Activated CD4-positive, alpha-beta T cell treated with anti-CD3 and anti-CD28 coated beads for 36 hours (primary cell): ENCODE measurements at regions not wholly inside any gene's neighbourhood (a gene's known extent, or its start where the extent isn't known, plus 50 kb on each side); places are given as distances from the start of the nearest gene placed in this dataset.
"Not testable (repeated sequence)": the region's sequence is repeated elsewhere in the genome, so short reads cannot be mapped to it uniquely, and the experiment has no call there.

Source experiments
- ATAC-seq: fragments of 200-7000 bp; cut with Tn5 transposase; one replicate; pipeline ENCODE4 v1.10.0; 2021; ENCODE audit warnings: mild to moderate bottlenecking, moderate library complexity
- CTCF ChIA-PET: fragments of 350-600 bp; sonication (Branson Sonifier 250); formaldehyde crosslinking; loops from one replicate; lab custom pipeline; 2021; ENCODE audit warnings: antibody characterized with exemption; lab: Charles Lee
- POLR2A ChIA-PET: fragments of 350-600 bp; sonication (Branson Sonifier 250); formaldehyde crosslinking; loops from one replicate; lab custom pipeline; 2021; ENCODE audit warnings: antibody characterized with exemption, inconsistent platforms; lab: Charles Lee
- DNase-seq: peaks from one replicate; pipeline ENCODE4 v3.0.0-alpha.2; 2020
- H3K27ac Mint-ChIP-seq: one replicate; pipeline ENCODE4 v1.8.0; 2021; ENCODE audit warnings: mixed read lengths
- H3K27me3 Mint-ChIP-seq: one replicate; pipeline ENCODE4 v1.8.0; 2021; ENCODE audit warnings: mixed read lengths
- H3K36me3 Mint-ChIP-seq: one replicate; pipeline ENCODE4 v1.8.0; 2021; ENCODE audit warnings: low read depth, mixed read lengths
- H3K4me1 Mint-ChIP-seq: one replicate; pipeline ENCODE4 v1.8.0; 2021; ENCODE audit warnings: mixed read lengths
- H3K4me3 Mint-ChIP-seq: one replicate; pipeline ENCODE4 v1.8.0; 2021; ENCODE audit warnings: mild to moderate bottlenecking, moderate library complexity, mixed read lengths
- H3K9me3 Mint-ChIP-seq: one replicate; pipeline ENCODE4 v1.8.0; 2021; ENCODE audit warnings: low read depth, mixed read lengths
- intact Hi-C, 2 experiments: fragments of 100-400 bp; cut with DNase I in 1 of 2; cut with micrococcal nuclease in 1 of 2; formaldehyde crosslinking; loops; one replicate each; pipeline versions ENCODE4 v1.14.2 to v1.15.1; 2022 to 2024; cut with DNase I, micrococcal nuclease

- Mint-ChIP-seq H3K36me3 (no peaks in the 10 kb centered on the region), H3K27ac (no peak overlapping the region), H3K4me1 (peaks cover 25% of the 10 kb centered on the region), H3K27me3 (no peaks in the 10 kb centered on the region), H3K4me3 (no peak overlapping the region), H3K9me3 (peaks cover 5% of the 10 kb centered on the region)
- CTCF ChIA-PET, result no interaction called here
- intact Hi-C loops, result loop anchor here in 1 of 2 experiments (5.0 kb wide), 3 partner anchors 72 to 212 kb away; no protein-coding TSS in a partner anchor
- POLR2A ChIA-PET, result interaction anchor here (0.6 kb wide), 1 partner anchor 179 kb away, joined by 3 read pairs; no protein-coding TSS in a partner anchor
- ATAC-seq, result no peak
- no peak for DNase-seq
Measured at GRCh38 chrX:13164611-13165010, 120.2 kb upstream of the FAM9C start.

- POLR2A ChIA-PET, result no interaction called here
- ATAC-seq (no peak), DNase-seq (no peak)
- Mint-ChIP-seq H3K27ac (no peak overlapping the region), H3K4me1 (peaks cover 13% of the 10 kb centered on the region), H3K4me3 (no peak overlapping the region), H3K9me3 (no peaks in the 10 kb centered on the region), H3K36me3 (peaks cover 2% of the 10 kb centered on the region), H3K27me3 (no peaks in the 10 kb centered on the region)
- intact Hi-C loops, result no loop called here
- CTCF ChIA-PET, result no interaction called here
Measured at GRCh38 chrX:13162772-13163410, 118.5 kb upstream of the FAM9C start.

GRCh38 chrX:13159886-13160285 is 115.5 kb upstream of the FAM9C start:
- peaks cover 2% of the 10 kb centered on the region for H3K36me3 Mint-ChIP-seq
- CTCF ChIA-PET, result no interaction called here
- POLR2A ChIA-PET, result no interaction called here
- H3K9me3 Mint-ChIP-seq, result no peaks in the 10 kb centered on the region
- ATAC-seq (no peak), DNase-seq (no peak)
- intact Hi-C loops, result no loop called here
- no peak overlapping the region for H3K4me3 Mint-ChIP-seq
- no peak overlapping the region for H3K27ac Mint-ChIP-seq
- H3K4me1 Mint-ChIP-seq, result peaks cover 5% of the 10 kb centered on the region
- no peaks in the 10 kb centered on the region for H3K27me3 Mint-ChIP-seq

GRCh38 chrX:13158911-13159310 is 114.5 kb upstream of the FAM9C start:
- ATAC-seq (no peak), DNase-seq (no peak)
- peaks cover 5% of the 10 kb centered on the region for H3K4me1 Mint-ChIP-seq
- no peak overlapping the region for H3K27ac Mint-ChIP-seq
- H3K9me3 Mint-ChIP-seq, result peaks cover 4% of the 10 kb centered on the region
- peaks cover 5% of the 10 kb centered on the region for H3K36me3 Mint-ChIP-seq
- ChIA-PET CTCF (no interaction called here), POLR2A (no interaction called here)
- no peaks in the 10 kb centered on the region for H3K27me3 Mint-ChIP-seq
- intact Hi-C loops, result no loop called here
- H3K4me3 Mint-ChIP-seq, result no peak overlapping the region

- H3K27ac Mint-ChIP-seq, intact Hi-C loops, POLR2A ChIA-PET, CTCF ChIA-PET, ATAC-seq, H3K4me3 Mint-ChIP-seq, H3K27me3 Mint-ChIP-seq, H3K36me3 Mint-ChIP-seq, DNase-seq: not testable (repeated sequence)
- Mint-ChIP-seq H3K4me1 (peaks cover 11% of the 10 kb centered on the region), H3K9me3 (peaks cover 12% of the 10 kb centered on the region)
Measured at GRCh38 chrX:13155550-13155949, 111.1 kb upstream of the FAM9C start.

- ATAC-seq (no peak), DNase-seq (no peak)
- POLR2A ChIA-PET, result no interaction called here
- intact Hi-C loops, result no loop called here
- Mint-ChIP-seq H3K4me1 (peaks cover 11% of the 10 kb centered on the region), H3K27ac (no peak overlapping the region), H3K4me3 (no peak overlapping the region), H3K9me3 (peaks cover 12% of the 10 kb centered on the region), H3K27me3 (no peaks in the 10 kb centered on the region), H3K36me3 (peaks cover 4% of the 10 kb centered on the region)
- CTCF ChIA-PET, result no interaction called here
Measured at GRCh38 chrX:13153796-13154195, 109.4 kb upstream of the FAM9C start.

- H3K9me3 Mint-ChIP-seq, result peaks cover 12% of the 10 kb centered on the region
- DNase-seq (no peak), ATAC-seq (no peak)
- intact Hi-C loops, result no loop called here
- peaks cover 4% of the 10 kb centered on the region for H3K36me3 Mint-ChIP-seq
- no peak overlapping the region for H3K27ac Mint-ChIP-seq
- peaks cover 11% of the 10 kb centered on the region for H3K4me1 Mint-ChIP-seq
- H3K27me3 Mint-ChIP-seq, result no peaks in the 10 kb centered on the region
- no peak overlapping the region for H3K4me3 Mint-ChIP-seq
- POLR2A ChIA-PET, result interaction anchor here (0.8 kb wide), 1 partner anchor 195 kb away, joined by 6 read pairs; no protein-coding TSS in a partner anchor
- CTCF ChIA-PET, result no interaction called here
Measured at GRCh38 chrX:13152518-13153185, 108.2 kb upstream of the FAM9C start.

- peak overlapping the region; percentile 19 for H3K4me3 Mint-ChIP-seq
Measured at GRCh38 chrX:13151828-13152517, 107.6 kb upstream of the FAM9C start.

GRCh38 chrX:13149702-13150350 is 105.4 kb upstream of the FAM9C start:
- POLR2A ChIA-PET, result no interaction called here

More at GRCh38 chrX:13151828-13152517, 107.6 kb upstream of the FAM9C start:
- intact Hi-C loops, result no loop called here
- peak overlapping the region; percentile 31 for H3K27ac Mint-ChIP-seq
- H3K9me3 Mint-ChIP-seq, result peaks cover 12% of the 10 kb centered on the region
- POLR2A ChIA-PET, result interaction anchor here (0.6 to 0.8 kb wide), 2 partner anchors 160 to 194 kb away, joined by 3 to 6 read pairs; no protein-coding TSS in a partner anchor
- CTCF ChIA-PET, result interaction anchor here (0.8 kb wide), 1 partner anchor 134 kb away, joined by 3 read pairs; no protein-coding TSS in a partner anchor
- ATAC-seq, result no peak
- H3K27me3 Mint-ChIP-seq, result no peaks in the 10 kb centered on the region
- peaks cover 4% of the 10 kb centered on the region for H3K36me3 Mint-ChIP-seq
- H3K4me1 Mint-ChIP-seq, result peaks cover 11% of the 10 kb centered on the region
- peak; percentile 11 for DNase-seq

GRCh38 chrX:13147733-13148132 is 103.3 kb upstream of the FAM9C start:
- intact Hi-C loops, result no loop called here
- Mint-ChIP-seq H3K27me3 (no peaks in the 10 kb centered on the region), H3K4me1 (peaks cover 13% of the 10 kb centered on the region), H3K36me3 (no peaks in the 10 kb centered on the region), H3K27ac (no peak overlapping the region), H3K4me3 (no peak overlapping the region), H3K9me3 (peaks cover 5% of the 10 kb centered on the region)
- POLR2A ChIA-PET, result no interaction called here
- CTCF ChIA-PET, result no interaction called here
- no peak for DNase-seq
- no peak for ATAC-seq

More at GRCh38 chrX:13149702-13150350, 105.4 kb upstream of the FAM9C start:
- peaks cover 4% of the 10 kb centered on the region for H3K36me3 Mint-ChIP-seq
- H3K9me3 Mint-ChIP-seq, result peaks cover 17% of the 10 kb centered on the region
- intact Hi-C loops, result no loop called here
- H3K4me1 Mint-ChIP-seq, result peaks cover 11% of the 10 kb centered on the region
- H3K4me3 Mint-ChIP-seq, result no peak overlapping the region
- no peak for DNase-seq
- CTCF ChIA-PET, result interaction anchor here (0.8 to 1.1 kb wide), 2 partner anchors 11 to 203 kb away, joined by 3 to 4 read pairs; no protein-coding TSS in a partner anchor
- no peak for ATAC-seq
- no peaks in the 10 kb centered on the region for H3K27me3 Mint-ChIP-seq
- H3K27ac Mint-ChIP-seq, result no peak overlapping the region

- intact Hi-C loops, result no loop called here
- Mint-ChIP-seq H3K9me3 (peaks cover 5% of the 10 kb centered on the region), H3K36me3 (no peaks in the 10 kb centered on the region), H3K27ac (no peak overlapping the region), H3K27me3 (no peaks in the 10 kb centered on the region), H3K4me3 (no peak overlapping the region), H3K4me1 (peaks cover 10% of the 10 kb centered on the region)
- CTCF ChIA-PET, result no interaction called here
- POLR2A ChIA-PET, result no interaction called here
- no peak for DNase-seq
- ATAC-seq, result no peak
Measured at GRCh38 chrX:13147147-13147546, 102.7 kb upstream of the FAM9C start.
